H54 (cell line): ENCODE measurements at regions not wholly inside any gene's neighbourhood (a gene's known extent, or its start where the extent isn't known, plus 50 kb on each side); places are given as distances from the start of the nearest gene placed in this dataset.

Experiments
- DNase-seq: peaks from one replicate; pipeline ENCODE4 v3.0.0; 2011; ENCODE audit warnings: low spot score, mixed read lengths; ENCODE audit not compliant: insufficient read length
- FAIRE-seq: peaks from 3 replicates; lab custom pipeline; 2011; peaks lifted over from hg19 to GRCh38; lab: Jason Lieb, UNC
- POLR2A ChIP-seq: IDR thresholded peaks from 2 replicates; pipeline ENCODE4 v1.6.1; 2011; ENCODE audit warnings: low read depth, mild to moderate bottlenecking, low read length

GRCh38 chr10:4189281-4189680 is 404.3 kb upstream of the KLF6 start:
- no peak for TF ChIP-seq POLR2A
- FAIRE-seq (no peak), DNase-seq (no peak)

GRCh38 chr10:4188406-4188805 is 403.4 kb upstream of the KLF6 start:
- TF ChIP-seq POLR2A, result no peak
- no peak for DNase-seq
- FAIRE-seq, result no peak

- TF ChIP-seq POLR2A, result no peak
- no peak for FAIRE-seq
- DNase-seq, result no peak
Measured at GRCh38 chr10:4186849-4187540, 402.0 kb upstream of the KLF6 start.

GRCh38 chr10:4183761-4184261 is 398.8 kb upstream of the KLF6 start:
- DNase-seq (no peak), FAIRE-seq (no peak)
- TF ChIP-seq POLR2A, result no peak

GRCh38 chr10:4181621-4182049 is 396.6 kb upstream of the KLF6 start:
- FAIRE-seq, result no peak
- no peak for DNase-seq
- TF ChIP-seq POLR2A, result no peak

GRCh38 chr10:4181081-4181480 is 396.1 kb upstream of the KLF6 start:
- no peak for TF ChIP-seq POLR2A
- no peak for DNase-seq
- no peak for FAIRE-seq

GRCh38 chr10:4177791-4178190 is 392.8 kb upstream of the KLF6 start:
- DNase-seq (no peak), FAIRE-seq (no peak)
- no peak for TF ChIP-seq POLR2A

- no peak for TF ChIP-seq POLR2A
- no peak for FAIRE-seq
- DNase-seq, result no peak
Measured at GRCh38 chr10:4176500-4177281, 391.7 kb upstream of the KLF6 start.

GRCh38 chr10:4174197-4174596 is 389.2 kb upstream of the KLF6 start:
- no peak for FAIRE-seq
- no peak for DNase-seq
- no peak for TF ChIP-seq POLR2A

- no peak for FAIRE-seq
- TF ChIP-seq POLR2A, result no peak
- no peak for DNase-seq
Measured at GRCh38 chr10:4170633-4171314, 385.8 kb upstream of the KLF6 start.

GRCh38 chr10:4170181-4170580 is 385.2 kb upstream of the KLF6 start:
- TF ChIP-seq POLR2A, result no peak
- DNase-seq (no peak), FAIRE-seq (no peak)

- no peak for TF ChIP-seq POLR2A
- FAIRE-seq (no peak), DNase-seq (no peak)
Measured at GRCh38 chr10:4169448-4169847, 384.4 kb upstream of the KLF6 start.

- FAIRE-seq (no peak), DNase-seq (no peak)
- TF ChIP-seq POLR2A, result no peak
Measured at GRCh38 chr10:4167216-4167615, 382.2 kb upstream of the KLF6 start.
